ENCODE measurements at regions not wholly inside any gene's neighbourhood (a gene's known extent, or its start where the extent isn't known, plus 50 kb on each side); places are given as distances from the start of the nearest gene placed in this dataset.
"Not testable (repeated sequence)": the region's sequence is repeated elsewhere in the genome, so short reads cannot be mapped to it uniquely, and the experiment has no call there.

GRCh38 chr12:54799966-54800365 lies 54.4 kb upstream of the MUCL1 start:
- not testable (repeated sequence) for H3K9me3 Mint-ChIP-seq; DNase-seq (ENCODE audit: extremely low spot score, unreplicated experiment); H3K36me3 Mint-ChIP-seq; H3K27me3 Mint-ChIP-seq; H3K4me3 Mint-ChIP-seq; H3K27ac Mint-ChIP-seq; H3K4me1 Mint-ChIP-seq (ENCODE audit: unreplicated experiment)

DNA sequence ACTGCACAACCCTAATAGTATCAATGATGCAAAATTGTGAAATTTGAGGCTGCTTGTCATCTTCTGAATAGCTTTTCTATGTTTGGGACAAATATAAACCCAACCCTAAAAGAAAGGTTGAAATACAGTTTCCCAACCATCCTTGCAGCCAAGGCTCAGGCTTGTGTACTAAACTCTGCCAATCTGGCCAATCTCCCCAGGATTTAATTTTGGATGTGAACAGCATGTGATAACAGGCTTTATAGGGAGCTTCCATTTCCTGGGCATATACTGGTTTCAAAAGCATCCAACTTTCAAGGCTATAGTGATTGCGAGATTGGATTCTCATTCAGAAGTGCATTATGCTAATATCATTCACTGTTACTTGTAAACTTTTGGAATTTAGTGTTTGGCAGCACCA lies 55.7 kb upstream of the MUCL1 start:
- Mint-ChIP-seq H3K9me3 (no peaks in the 10 kb centered on the region), H3K27me3 (peaks cover 4% of the 10 kb centered on the region), H3K36me3 (no peaks in the 10 kb centered on the region), H3K27ac (no peak overlapping the region), H3K4me1 (ENCODE audit: unreplicated experiment) (no peaks in the 10 kb centered on the region), H3K4me3 (no peak overlapping the region)
- DNase-seq (ENCODE audit: extremely low spot score, unreplicated experiment), result no peak
- TF ChIP-seq, protein P1, sequence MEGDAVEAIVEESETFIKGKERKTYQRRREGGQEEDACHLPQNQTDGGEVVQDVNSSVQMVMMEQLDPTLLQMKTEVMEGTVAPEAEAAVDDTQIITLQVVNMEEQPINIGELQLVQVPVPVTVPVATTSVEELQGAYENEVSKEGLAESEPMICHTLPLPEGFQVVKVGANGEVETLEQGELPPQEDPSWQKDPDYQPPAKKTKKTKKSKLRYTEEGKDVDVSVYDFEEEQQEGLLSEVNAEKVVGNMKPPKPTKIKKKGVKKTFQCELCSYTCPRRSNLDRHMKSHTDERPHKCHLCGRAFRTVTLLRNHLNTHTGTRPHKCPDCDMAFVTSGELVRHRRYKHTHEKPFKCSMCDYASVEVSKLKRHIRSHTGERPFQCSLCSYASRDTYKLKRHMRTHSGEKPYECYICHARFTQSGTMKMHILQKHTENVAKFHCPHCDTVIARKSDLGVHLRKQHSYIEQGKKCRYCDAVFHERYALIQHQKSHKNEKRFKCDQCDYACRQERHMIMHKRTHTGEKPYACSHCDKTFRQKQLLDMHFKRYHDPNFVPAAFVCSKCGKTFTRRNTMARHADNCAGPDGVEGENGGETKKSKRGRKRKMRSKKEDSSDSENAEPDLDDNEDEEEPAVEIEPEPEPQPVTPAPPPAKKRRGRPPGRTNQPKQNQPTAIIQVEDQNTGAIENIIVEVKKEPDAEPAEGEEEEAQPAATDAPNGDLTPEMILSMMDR (conservative IDR thresholded peaks at IDR 0.05), result no peak

GRCh38 chr12:54796991-54797390 lies 57.3 kb upstream of the MUCL1 start:
- peaks cover 4% of the 10 kb centered on the region for H3K27me3 Mint-ChIP-seq
- DNase-seq (ENCODE audit: extremely low spot score, unreplicated experiment), result no peak
- no peak overlapping the region for H3K4me3 Mint-ChIP-seq
- TF ChIP-seq, protein P1 (conservative IDR thresholded peaks at IDR 0.05), result no peak
- no peak overlapping the region for H3K27ac Mint-ChIP-seq
- H3K36me3 Mint-ChIP-seq, result no peaks in the 10 kb centered on the region
- no peaks in the 10 kb centered on the region for H3K9me3 Mint-ChIP-seq
- no peaks in the 10 kb centered on the region for H3K4me1 Mint-ChIP-seq (ENCODE audit: unreplicated experiment)

- H3K4me3 Mint-ChIP-seq, result no peak overlapping the region
- no peaks in the 10 kb centered on the region for H3K4me1 Mint-ChIP-seq (ENCODE audit: unreplicated experiment)
- no peak overlapping the region for H3K27ac Mint-ChIP-seq
- TF ChIP-seq, protein P1 (conservative IDR thresholded peaks at IDR 0.05), result no peak
- no peak for DNase-seq (ENCODE audit: extremely low spot score, unreplicated experiment)
- H3K36me3 Mint-ChIP-seq, result no peaks in the 10 kb centered on the region
- no peaks in the 10 kb centered on the region for H3K9me3 Mint-ChIP-seq
- peaks cover 4% of the 10 kb centered on the region for H3K27me3 Mint-ChIP-seq
Measured at GRCh38 chr12:54795644-54796043, 58.7 kb upstream of the MUCL1 start.

DNA sequence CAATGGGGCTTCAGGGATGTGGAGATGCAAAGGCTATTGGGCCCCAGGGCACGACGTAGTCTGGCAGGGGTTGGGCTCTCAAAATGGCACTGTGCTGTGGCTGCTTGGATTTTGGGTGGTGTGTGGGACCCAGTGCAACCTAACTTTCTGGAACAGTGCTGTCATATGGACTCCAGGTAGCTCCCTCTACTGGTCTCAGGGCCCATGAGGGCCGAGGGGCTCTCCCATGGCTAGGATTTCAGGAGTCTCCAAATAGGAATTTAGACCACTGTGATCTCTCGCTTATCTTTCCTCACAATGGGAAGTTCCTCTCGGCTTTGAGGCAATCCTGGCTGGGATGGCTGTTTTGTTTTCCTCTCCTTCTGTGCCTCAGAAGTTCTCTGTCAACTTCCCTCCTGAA lies 68.2 kb upstream of the MUCL1 start:
- DNase-seq (ENCODE audit: extremely low spot score, unreplicated experiment), result no peak
- Mint-ChIP-seq H3K4me1 (ENCODE audit: unreplicated experiment) (no peaks in the 10 kb centered on the region), H3K9me3 (no peaks in the 10 kb centered on the region), H3K4me3 (no peak overlapping the region), H3K36me3 (no peaks in the 10 kb centered on the region), H3K27me3 (no peaks in the 10 kb centered on the region), H3K27ac (no peak overlapping the region)
- TF ChIP-seq, protein P1 (conservative IDR thresholded peaks at IDR 0.05), result no peak

DNA sequence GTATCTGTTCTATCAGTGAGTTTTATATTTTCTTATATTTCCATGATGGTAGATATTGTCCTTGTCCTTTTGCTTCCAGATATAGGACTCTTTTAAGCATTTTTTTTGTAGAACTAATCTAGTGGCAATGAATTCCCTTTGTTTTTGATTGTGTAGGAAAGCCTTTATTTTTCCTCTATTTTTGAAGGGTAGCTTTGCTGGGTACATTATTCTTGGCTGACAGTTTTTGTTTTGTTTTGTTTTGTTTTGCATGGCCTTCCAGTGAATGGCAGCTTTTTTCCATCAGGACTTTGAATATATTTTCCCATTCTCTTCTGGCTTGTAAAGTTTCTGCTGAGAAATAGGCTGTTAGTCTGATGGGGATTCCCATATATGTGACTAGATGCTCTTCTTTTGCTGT lies 70.2 kb upstream of the MUCL1 start:
- no peak overlapping the region for H3K27ac Mint-ChIP-seq
- H3K27me3 Mint-ChIP-seq, result peaks cover 3% of the 10 kb centered on the region
- no peaks in the 10 kb centered on the region for H3K36me3 Mint-ChIP-seq
- H3K9me3 Mint-ChIP-seq, result no peaks in the 10 kb centered on the region
- DNase-seq (ENCODE audit: extremely low spot score, unreplicated experiment), result no peak
- H3K4me3 Mint-ChIP-seq, result no peak overlapping the region
- TF ChIP-seq, protein P1 (conservative IDR thresholded peaks at IDR 0.05), result no peak
- H3K4me1 Mint-ChIP-seq (ENCODE audit: unreplicated experiment), result no peaks in the 10 kb centered on the region

- not testable (repeated sequence) for H3K27me3 Mint-ChIP-seq; H3K9me3 Mint-ChIP-seq; H3K27ac Mint-ChIP-seq; H3K36me3 Mint-ChIP-seq; H3K4me3 Mint-ChIP-seq; DNase-seq (ENCODE audit: extremely low spot score, unreplicated experiment); H3K4me1 Mint-ChIP-seq (ENCODE audit: unreplicated experiment)
Measured at GRCh38 chr12:54777031-54777430, 77.3 kb upstream of the MUCL1 start.
